ENCODE measurements at regions not wholly inside any gene's neighbourhood (a gene's known extent, or its start where the extent isn't known, plus 50 kb on each side); places are given as distances from the start of the nearest gene placed in this dataset.

GRCh38 chr18:37741032-37741623, 175.5 kb upstream of the CELF4 start:
- no peaks in the 10 kb centered on the region for H3K4me1 ChIP-seq (ENCODE audit: control insufficient read depth, insufficient read depth, low read depth, low read length)
- peak overlapping the region; percentile 23 for H3K9ac ChIP-seq (ENCODE audit: low read length)
- no peak overlapping the region for H2AK5ac ChIP-seq (ENCODE audit: low read length, severe bottlenecking)
- no peak overlapping the region for H4K8ac ChIP-seq (ENCODE audit: low read length)
- no peak overlapping the region for H3K14ac ChIP-seq (ENCODE audit: low read length in 2 of 2)
- no peak overlapping the region for H2AFZ ChIP-seq (ENCODE audit: low read depth, low read length)
- DNase-seq: no peak
- peak overlapping the region in 1 of 2 experiments; percentile 41 for H3K4me3 ChIP-seq (ENCODE audit: insufficient read depth in 1 of 2, low read depth in 1 of 2, low read length in 2 of 2)
- no peak overlapping the region for H2BK5ac ChIP-seq (ENCODE audit: low read depth, low read length, poor library complexity, severe bottlenecking)
- H3K9me3 ChIP-seq (ENCODE audit: control insufficient read depth, low read length): no peaks in the 10 kb centered on the region
- 80% methylated on average over 6 of the region's 7 CpGs for WGBS
- H3K4ac ChIP-seq (ENCODE audit: low read depth in 1 of 2, low read length in 2 of 2): no peak overlapping the region
- no peaks in the 10 kb centered on the region for H3K36me3 ChIP-seq (ENCODE audit: control insufficient read depth in 1 of 2, insufficient read depth in 2 of 2, low read depth in 1 of 2, low read length in 2 of 2)
- no peaks in the 10 kb centered on the region for H3K79me1 ChIP-seq (replicated peaks; ENCODE audit: low read length, poor library complexity, severe bottlenecking)
- no peak overlapping the region for H3K4me2 ChIP-seq (ENCODE audit: low read length, poor library complexity, severe bottlenecking)
- no peak overlapping the region for H3K27ac ChIP-seq (ENCODE audit: low read length, poor library complexity, severe bottlenecking)
- H3K27me3 ChIP-seq (ENCODE audit: control insufficient read depth in 1 of 2, insufficient read depth in 1 of 2, low read length in 2 of 2): no peaks in the 10 kb centered on the region
- H2BK15ac ChIP-seq (ENCODE audit: low read depth, poor library complexity, severe bottlenecking): no peak overlapping the region
- H2BK12ac ChIP-seq (ENCODE audit: low read length in 2 of 2): no peak overlapping the region
- no peak overlapping the region for H2BK120ac ChIP-seq (ENCODE audit: low read depth, low read length)
- H3K23ac ChIP-seq (ENCODE audit: low read length in 2 of 2): no peak overlapping the region
- H4K91ac ChIP-seq (ENCODE audit: low read length): no peak overlapping the region
- no peak overlapping the region for H3K18ac ChIP-seq (ENCODE audit: low read depth in 1 of 2, low read length in 2 of 2)

- Histone ChIP-seq H3K18ac (ENCODE audit: low read depth in 1 of 2, low read length in 2 of 2) (no peak overlapping the region), H3K36me3 (ENCODE audit: control insufficient read depth in 1 of 2, insufficient read depth in 2 of 2, low read depth in 1 of 2, low read length in 2 of 2) (no peaks in the 10 kb centered on the region), H3K79me1 (replicated peaks; ENCODE audit: low read length, poor library complexity, severe bottlenecking) (no peaks in the 10 kb centered on the region), H3K4me2 (ENCODE audit: low read length, poor library complexity, severe bottlenecking) (no peak overlapping the region), H2AK5ac (ENCODE audit: low read length, severe bottlenecking) (no peak overlapping the region), H3K23ac (ENCODE audit: low read length in 2 of 2) (no peak overlapping the region), H2AFZ (ENCODE audit: low read depth, low read length) (no peak overlapping the region), H3K9ac (ENCODE audit: low read length) (no peak overlapping the region), H3K4me3 (ENCODE audit: insufficient read depth in 1 of 2, low read depth in 1 of 2, low read length in 2 of 2) (no peak overlapping the region), H3K27me3 (ENCODE audit: control insufficient read depth in 1 of 2, insufficient read depth in 1 of 2, low read length in 2 of 2) (no peaks in the 10 kb centered on the region), H3K4ac (ENCODE audit: low read depth in 1 of 2, low read length in 2 of 2) (no peak overlapping the region), H3K27ac (ENCODE audit: low read length, poor library complexity, severe bottlenecking) (no peak overlapping the region), H2BK15ac (ENCODE audit: low read depth, poor library complexity, severe bottlenecking) (no peak overlapping the region), H3K9me3 (ENCODE audit: control insufficient read depth, low read length) (no peaks in the 10 kb centered on the region), H3K4me1 (ENCODE audit: control insufficient read depth, insufficient read depth, low read depth, low read length) (no peaks in the 10 kb centered on the region), H2BK5ac (ENCODE audit: low read depth, low read length, poor library complexity, severe bottlenecking) (no peak overlapping the region), H4K91ac (ENCODE audit: low read length) (no peak overlapping the region), H4K8ac (ENCODE audit: low read length) (no peak overlapping the region), H3K14ac (ENCODE audit: low read length in 2 of 2) (no peak overlapping the region), H2BK12ac (ENCODE audit: low read length in 2 of 2) (no peak overlapping the region), H2BK120ac (ENCODE audit: low read depth, low read length) (no peak overlapping the region)
- 86% methylated on average over 3 of the region's 4 CpGs for WGBS
- no peak for DNase-seq
Measured at GRCh38 chr18:37734406-37734805, 168.8 kb upstream of the CELF4 start.

DNA sequence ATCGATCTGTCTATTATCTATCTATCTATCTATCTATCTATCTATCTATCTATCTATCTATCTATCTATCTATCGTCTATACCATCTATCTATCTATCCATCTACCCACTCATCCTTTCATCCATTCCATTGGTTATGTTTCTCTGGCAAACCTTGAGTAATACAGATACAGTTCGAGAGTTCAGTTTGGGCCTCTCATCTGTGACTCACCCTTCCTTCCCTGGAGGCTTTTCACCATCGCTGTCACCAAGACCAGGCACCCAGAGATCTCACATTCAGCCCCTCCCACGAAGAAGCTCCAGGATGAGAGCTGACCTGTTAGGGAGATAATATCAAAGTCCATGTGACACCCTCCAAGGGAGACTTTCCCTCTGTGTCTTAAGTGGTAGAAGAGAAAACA, 164.1 kb upstream of the CELF4 start:
- Histone ChIP-seq H3K23ac (ENCODE audit: low read length in 2 of 2) (no peak overlapping the region), H4K8ac (ENCODE audit: low read length) (no peak overlapping the region), H2AK5ac (ENCODE audit: low read length, severe bottlenecking) (no peak overlapping the region), H2BK12ac (ENCODE audit: low read length in 2 of 2) (no peak overlapping the region), H2AFZ (ENCODE audit: low read depth, low read length) (no peak overlapping the region), H3K18ac (ENCODE audit: low read depth in 1 of 2, low read length in 2 of 2) (no peak overlapping the region), H3K9me3 (ENCODE audit: control insufficient read depth, low read length) (no peaks in the 10 kb centered on the region), H3K27me3 (ENCODE audit: control insufficient read depth in 1 of 2, insufficient read depth in 1 of 2, low read length in 2 of 2) (no peaks in the 10 kb centered on the region), H3K4me1 (ENCODE audit: control insufficient read depth, insufficient read depth, low read depth, low read length) (no peaks in the 10 kb centered on the region), H2BK15ac (ENCODE audit: low read depth, poor library complexity, severe bottlenecking) (no peak overlapping the region), H2BK5ac (ENCODE audit: low read depth, low read length, poor library complexity, severe bottlenecking) (no peak overlapping the region), H3K4me2 (ENCODE audit: low read length, poor library complexity, severe bottlenecking) (no peak overlapping the region), H3K9ac (ENCODE audit: low read length) (no peak overlapping the region), H3K4me3 (ENCODE audit: insufficient read depth in 1 of 2, low read depth in 1 of 2, low read length in 2 of 2) (no peak overlapping the region), H4K91ac (ENCODE audit: low read length) (no peak overlapping the region), H3K4ac (ENCODE audit: low read depth in 1 of 2, low read length in 2 of 2) (no peak overlapping the region), H2BK120ac (ENCODE audit: low read depth, low read length) (no peak overlapping the region), H3K36me3 (ENCODE audit: control insufficient read depth in 1 of 2, insufficient read depth in 2 of 2, low read depth in 1 of 2, low read length in 2 of 2) (no peaks in the 10 kb centered on the region), H3K27ac (ENCODE audit: low read length, poor library complexity, severe bottlenecking) (no peak overlapping the region), H3K79me1 (replicated peaks; ENCODE audit: low read length, poor library complexity, severe bottlenecking) (no peaks in the 10 kb centered on the region), H3K14ac (ENCODE audit: low read length in 2 of 2) (no peak overlapping the region)
- WGBS: 72% methylated on average over 3 of the region's 5 CpGs
- DNase-seq: no peak

DNA sequence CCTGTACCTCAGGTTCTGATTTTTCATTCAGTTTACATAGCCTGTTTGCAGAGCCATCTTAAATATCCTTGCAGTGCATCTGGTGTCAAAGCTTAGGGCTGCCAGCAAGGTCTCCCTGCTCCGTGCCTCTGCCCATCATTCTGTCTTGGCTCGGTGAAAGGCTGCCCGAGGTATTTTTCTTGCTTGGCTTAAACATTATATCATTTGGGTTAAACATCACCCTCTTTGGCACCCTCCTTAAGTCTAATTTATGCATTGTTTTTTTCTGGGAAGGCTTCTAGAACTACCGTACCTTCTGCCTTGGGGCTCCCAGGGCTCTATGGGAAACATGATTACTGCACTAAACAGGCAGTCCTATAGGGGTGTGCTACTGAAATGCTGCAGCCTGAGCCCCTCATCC, 158.6 kb upstream of the CELF4 start:
- no peak for DNase-seq
- Histone ChIP-seq H3K79me1 (replicated peaks; ENCODE audit: low read length, poor library complexity, severe bottlenecking) (no peaks in the 10 kb centered on the region), H2AFZ (ENCODE audit: low read depth, low read length) (no peak overlapping the region), H3K18ac (ENCODE audit: low read depth in 1 of 2, low read length in 2 of 2) (no peak overlapping the region), H3K36me3 (ENCODE audit: control insufficient read depth in 1 of 2, insufficient read depth in 2 of 2, low read depth in 1 of 2, low read length in 2 of 2) (no peaks in the 10 kb centered on the region), H3K27ac (ENCODE audit: low read length, poor library complexity, severe bottlenecking) (no peak overlapping the region), H2BK120ac (ENCODE audit: low read depth, low read length) (no peak overlapping the region), H3K4me2 (ENCODE audit: low read length, poor library complexity, severe bottlenecking) (no peak overlapping the region), H2AK5ac (ENCODE audit: low read length, severe bottlenecking) (no peak overlapping the region), H3K23ac (ENCODE audit: low read length in 2 of 2) (no peak overlapping the region), H3K4me1 (ENCODE audit: control insufficient read depth, insufficient read depth, low read depth, low read length) (no peaks in the 10 kb centered on the region), H2BK5ac (ENCODE audit: low read depth, low read length, poor library complexity, severe bottlenecking) (no peak overlapping the region), H4K8ac (ENCODE audit: low read length) (no peak overlapping the region), H3K14ac (ENCODE audit: low read length in 2 of 2) (no peak overlapping the region), H3K4me3 (ENCODE audit: insufficient read depth in 1 of 2, low read depth in 1 of 2, low read length in 2 of 2) (no peak overlapping the region), H3K4ac (ENCODE audit: low read depth in 1 of 2, low read length in 2 of 2) (no peak overlapping the region), H4K91ac (ENCODE audit: low read length) (no peak overlapping the region), H3K9me3 (ENCODE audit: control insufficient read depth, low read length) (no peaks in the 10 kb centered on the region), H2BK15ac (ENCODE audit: low read depth, poor library complexity, severe bottlenecking) (no peak overlapping the region), H3K9ac (ENCODE audit: low read length) (no peak overlapping the region), H3K27me3 (ENCODE audit: control insufficient read depth in 1 of 2, insufficient read depth in 1 of 2, low read length in 2 of 2) (no peaks in the 10 kb centered on the region), H2BK12ac (ENCODE audit: low read length in 2 of 2) (no peak overlapping the region)
- WGBS: 75% methylated on average over 2 of the region's 4 CpGs
